ENCODE measurements at regions not wholly inside any gene's neighbourhood (a gene's known extent, or its start where the extent isn't known, plus 50 kb on each side); places are given as distances from the start of the nearest gene placed in this dataset.

DNA sequence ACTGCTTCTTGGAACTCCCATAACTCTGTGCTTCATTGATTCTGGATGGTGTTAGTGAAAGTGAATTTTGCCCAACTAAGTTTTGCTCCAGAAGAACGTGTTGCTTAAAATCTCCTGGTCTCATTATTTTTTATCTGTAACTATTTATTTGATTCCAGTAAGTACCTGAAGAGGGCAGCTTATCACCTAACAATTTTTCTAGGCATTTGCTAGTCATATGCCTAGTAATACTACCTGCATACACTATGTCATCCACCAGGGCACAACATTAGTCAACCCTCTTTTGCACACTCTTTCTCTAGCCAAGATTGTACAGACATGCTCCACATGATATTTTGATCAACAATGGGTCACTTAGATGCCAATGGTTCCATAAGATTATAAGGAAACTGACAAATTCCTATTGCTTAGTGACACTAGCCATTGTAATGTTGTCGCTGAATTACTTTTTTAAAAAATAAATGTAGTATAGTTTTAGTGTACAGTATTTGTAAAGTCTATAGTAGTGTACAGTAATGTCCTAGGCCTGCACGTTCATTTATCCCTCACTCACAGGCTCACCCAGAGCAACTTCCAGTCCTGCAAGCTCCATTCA, 499.9 kb upstream of the AADAT start:
- TF ChIP-seq, protein P1, sequence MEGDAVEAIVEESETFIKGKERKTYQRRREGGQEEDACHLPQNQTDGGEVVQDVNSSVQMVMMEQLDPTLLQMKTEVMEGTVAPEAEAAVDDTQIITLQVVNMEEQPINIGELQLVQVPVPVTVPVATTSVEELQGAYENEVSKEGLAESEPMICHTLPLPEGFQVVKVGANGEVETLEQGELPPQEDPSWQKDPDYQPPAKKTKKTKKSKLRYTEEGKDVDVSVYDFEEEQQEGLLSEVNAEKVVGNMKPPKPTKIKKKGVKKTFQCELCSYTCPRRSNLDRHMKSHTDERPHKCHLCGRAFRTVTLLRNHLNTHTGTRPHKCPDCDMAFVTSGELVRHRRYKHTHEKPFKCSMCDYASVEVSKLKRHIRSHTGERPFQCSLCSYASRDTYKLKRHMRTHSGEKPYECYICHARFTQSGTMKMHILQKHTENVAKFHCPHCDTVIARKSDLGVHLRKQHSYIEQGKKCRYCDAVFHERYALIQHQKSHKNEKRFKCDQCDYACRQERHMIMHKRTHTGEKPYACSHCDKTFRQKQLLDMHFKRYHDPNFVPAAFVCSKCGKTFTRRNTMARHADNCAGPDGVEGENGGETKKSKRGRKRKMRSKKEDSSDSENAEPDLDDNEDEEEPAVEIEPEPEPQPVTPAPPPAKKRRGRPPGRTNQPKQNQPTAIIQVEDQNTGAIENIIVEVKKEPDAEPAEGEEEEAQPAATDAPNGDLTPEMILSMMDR (IDR thresholded peaks at IDR 0.05; ENCODE audit: unreplicated experiment) = peak; percentile 45
- Mint-ChIP-seq H3K4me1 (ENCODE audit: low read depth, unreplicated experiment) (peaks cover 3% of the 10 kb centered on the region), H3K27ac (ENCODE audit: unreplicated experiment) (no peak overlapping the region), H3K27me3 (ENCODE audit: unreplicated experiment) (no peaks in the 10 kb centered on the region), H3K4me3 (ENCODE audit: low read depth, unreplicated experiment) (no peak overlapping the region), H3K36me3 (ENCODE audit: insufficient read depth, unreplicated experiment) (no peaks in the 10 kb centered on the region), H3K9me3 (ENCODE audit: low read depth, unreplicated experiment) (no peaks in the 10 kb centered on the region)
- intact Hi-C loops (cut with micrococcal nuclease; ENCODE audit: unreplicated experiment) = loop anchor here (1.0 to 5.0 kb wide), 5 partner anchors 128 to 1613 kb away; no protein-coding TSS in a partner anchor
- CTCF ChIA-PET = interaction anchor here (1.0 to 1.4 kb wide), 2 partner anchors 264 to 330 kb away, joined by 3 to 8 read pairs; no protein-coding TSS in a partner anchor
- peak; percentile 12 for DNase-seq
- BruUV-seq (replicated peaks) = no TSS peak

DNA sequence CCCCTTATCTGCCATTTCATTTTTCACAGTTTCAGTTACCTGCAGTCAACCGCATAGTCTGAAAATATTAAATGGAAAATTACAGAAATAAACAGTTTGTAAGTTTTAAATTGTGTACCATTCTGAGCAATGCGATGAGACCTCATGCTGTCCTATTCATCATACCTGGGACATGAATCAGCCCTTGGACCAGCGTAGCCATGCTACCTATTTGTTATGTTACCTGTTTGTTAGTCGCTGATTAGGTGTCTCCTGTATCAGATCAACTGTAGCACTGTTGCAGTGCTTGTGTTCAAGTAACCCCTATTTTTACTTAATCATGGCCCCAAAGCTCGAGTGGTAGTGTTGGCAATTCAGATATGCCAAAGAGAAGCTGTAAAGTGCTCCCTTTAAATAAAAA, 492.2 kb upstream of the AADAT start:
- Mint-ChIP-seq H3K4me3 (ENCODE audit: low read depth, unreplicated experiment) (no peak overlapping the region), H3K36me3 (ENCODE audit: insufficient read depth, unreplicated experiment) (no peaks in the 10 kb centered on the region), H3K9me3 (ENCODE audit: low read depth, unreplicated experiment) (no peaks in the 10 kb centered on the region), H3K4me1 (ENCODE audit: low read depth, unreplicated experiment) (no peaks in the 10 kb centered on the region), H3K27me3 (ENCODE audit: unreplicated experiment) (no peaks in the 10 kb centered on the region), H3K27ac (ENCODE audit: unreplicated experiment) (no peak overlapping the region)
- intact Hi-C loops (cut with micrococcal nuclease; ENCODE audit: unreplicated experiment) = no loop called here
- no peak for DNase-seq
- BruUV-seq (replicated peaks) = no TSS peak
- TF ChIP-seq, protein P1 (IDR thresholded peaks at IDR 0.05; ENCODE audit: unreplicated experiment) = no peak
- CTCF ChIA-PET = interaction anchor here (0.8 kb wide), 1 partner anchor 22 kb away, joined by 4 read pairs; no protein-coding TSS in a partner anchor

DNA sequence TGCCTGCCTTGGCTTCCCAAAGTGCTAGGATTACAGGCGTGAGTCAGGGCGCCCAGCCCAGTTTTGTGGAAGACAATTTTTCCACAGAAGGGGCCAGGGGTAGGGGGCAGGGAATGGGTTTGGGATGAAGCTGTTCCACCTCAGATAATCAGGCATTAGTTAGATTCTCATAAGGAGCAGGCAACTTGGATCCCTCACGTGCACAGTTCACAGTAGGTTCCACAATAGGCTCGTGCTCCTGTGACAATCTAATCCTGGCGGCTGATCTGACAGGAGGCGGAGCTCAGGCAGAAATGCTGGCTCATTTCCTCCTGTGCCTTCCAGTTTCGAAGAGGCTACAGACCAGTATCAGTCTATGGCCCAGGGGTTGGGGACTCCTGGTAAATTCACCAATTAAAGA, 491.6 kb upstream of the AADAT start:
- CTCF ChIA-PET = no interaction called here
- intact Hi-C loops (cut with micrococcal nuclease; ENCODE audit: unreplicated experiment) = no loop called here
- no peaks in the 10 kb centered on the region for H3K9me3 Mint-ChIP-seq (ENCODE audit: low read depth, unreplicated experiment)
- no TSS peak for BruUV-seq (replicated peaks)
- no peaks in the 10 kb centered on the region for H3K4me1 Mint-ChIP-seq (ENCODE audit: low read depth, unreplicated experiment)
- no peak for DNase-seq
- no peak overlapping the region for H3K4me3 Mint-ChIP-seq (ENCODE audit: low read depth, unreplicated experiment)
- H3K27me3 Mint-ChIP-seq (ENCODE audit: unreplicated experiment) = no peaks in the 10 kb centered on the region
- TF ChIP-seq, protein P1 (IDR thresholded peaks at IDR 0.05; ENCODE audit: unreplicated experiment) = no peak
- H3K36me3 Mint-ChIP-seq (ENCODE audit: insufficient read depth, unreplicated experiment) = no peaks in the 10 kb centered on the region
- no peak overlapping the region for H3K27ac Mint-ChIP-seq (ENCODE audit: unreplicated experiment)

DNA sequence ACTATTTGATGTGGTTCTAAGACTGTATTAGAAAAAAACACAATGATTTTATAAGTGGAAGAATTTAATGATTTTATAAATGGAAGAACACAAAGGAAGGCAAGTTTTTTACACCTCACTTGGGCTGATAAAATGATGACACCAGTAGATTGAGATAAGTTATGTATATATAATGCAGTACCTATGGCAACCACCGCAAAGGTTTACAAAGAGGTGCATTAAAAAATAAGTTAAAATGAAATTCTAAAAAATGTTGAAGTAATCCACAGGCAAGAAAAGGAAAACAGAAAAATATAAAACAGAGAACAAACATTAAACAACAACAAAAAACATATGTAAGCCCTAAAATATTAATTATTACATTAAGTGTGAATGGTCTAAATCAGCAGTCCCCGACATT, 490.9 kb upstream of the AADAT start:
- BruUV-seq (replicated peaks) = no TSS peak
- H3K4me1 Mint-ChIP-seq (ENCODE audit: low read depth, unreplicated experiment) = no peaks in the 10 kb centered on the region
- CTCF ChIA-PET = no interaction called here
- H3K36me3 Mint-ChIP-seq (ENCODE audit: insufficient read depth, unreplicated experiment) = no peaks in the 10 kb centered on the region
- no peaks in the 10 kb centered on the region for H3K9me3 Mint-ChIP-seq (ENCODE audit: low read depth, unreplicated experiment)
- H3K27ac Mint-ChIP-seq (ENCODE audit: unreplicated experiment) = no peak overlapping the region
- no peaks in the 10 kb centered on the region for H3K27me3 Mint-ChIP-seq (ENCODE audit: unreplicated experiment)
- TF ChIP-seq, protein P1 (IDR thresholded peaks at IDR 0.05; ENCODE audit: unreplicated experiment) = no peak
- no peak overlapping the region for H3K4me3 Mint-ChIP-seq (ENCODE audit: low read depth, unreplicated experiment)
- no peak for DNase-seq
- intact Hi-C loops (cut with micrococcal nuclease; ENCODE audit: unreplicated experiment) = no loop called here
